HG02763 (cell line): ENCODE measurements at regions not wholly inside any gene's neighbourhood (a gene's known extent, or its start where the extent isn't known, plus 50 kb on each side); places are given as distances from the start of the nearest gene placed in this dataset.
"Not testable (repeated sequence)": the region's sequence is repeated elsewhere in the genome, so short reads cannot be mapped to it uniquely, and the experiment has no call there.

Experiments
- ATAC-seq: cut with Tn5 transposase; IDR thresholded peaks from one replicate; pipeline ENCODE4 v1.9.1; 2021; ENCODE audit warnings: mild to moderate bottlenecking, moderate library complexity; ENCODE audit not compliant: unreplicated experiment

DNA sequence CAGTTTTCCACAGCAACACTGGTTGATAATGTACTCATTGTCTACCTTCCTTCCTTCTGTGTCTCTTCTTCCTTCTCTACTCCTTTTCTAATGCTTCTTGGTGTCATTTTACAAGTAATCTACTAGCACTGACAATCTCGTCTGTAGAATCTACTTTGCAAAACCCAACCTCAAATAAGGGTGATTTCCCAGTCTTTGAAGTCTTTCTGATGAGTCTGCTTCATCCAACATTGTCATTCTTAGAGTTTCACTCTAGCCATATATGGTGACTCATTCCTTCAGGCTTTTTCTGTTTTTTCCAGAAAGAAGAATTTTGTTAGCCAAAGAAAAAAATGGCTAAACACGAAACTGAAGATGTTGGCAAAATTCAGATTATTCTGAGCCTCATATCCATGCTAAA lies 288.7 kb downstream of the MBD2 start:
- no peak for ATAC-seq

DNA sequence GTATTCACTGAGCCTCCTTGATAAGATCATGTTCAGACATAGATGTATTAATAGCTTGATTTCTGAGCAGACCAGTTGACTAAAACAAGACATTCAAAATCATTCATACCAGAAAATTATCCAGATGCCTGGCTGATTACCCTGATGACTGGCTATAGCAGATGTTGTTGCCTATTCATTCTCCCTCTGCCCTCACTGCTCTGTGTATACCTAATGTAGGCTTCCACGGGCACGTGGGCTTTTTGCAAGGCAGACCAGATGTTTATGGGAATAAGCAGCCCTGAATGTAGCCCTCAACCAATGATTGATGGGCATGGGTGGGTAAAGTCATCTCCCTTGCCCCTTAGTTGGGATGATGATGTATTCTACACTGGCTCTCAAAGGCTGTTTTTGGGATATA lies 289.1 kb downstream of the MBD2 start:
- no peak for ATAC-seq

DNA sequence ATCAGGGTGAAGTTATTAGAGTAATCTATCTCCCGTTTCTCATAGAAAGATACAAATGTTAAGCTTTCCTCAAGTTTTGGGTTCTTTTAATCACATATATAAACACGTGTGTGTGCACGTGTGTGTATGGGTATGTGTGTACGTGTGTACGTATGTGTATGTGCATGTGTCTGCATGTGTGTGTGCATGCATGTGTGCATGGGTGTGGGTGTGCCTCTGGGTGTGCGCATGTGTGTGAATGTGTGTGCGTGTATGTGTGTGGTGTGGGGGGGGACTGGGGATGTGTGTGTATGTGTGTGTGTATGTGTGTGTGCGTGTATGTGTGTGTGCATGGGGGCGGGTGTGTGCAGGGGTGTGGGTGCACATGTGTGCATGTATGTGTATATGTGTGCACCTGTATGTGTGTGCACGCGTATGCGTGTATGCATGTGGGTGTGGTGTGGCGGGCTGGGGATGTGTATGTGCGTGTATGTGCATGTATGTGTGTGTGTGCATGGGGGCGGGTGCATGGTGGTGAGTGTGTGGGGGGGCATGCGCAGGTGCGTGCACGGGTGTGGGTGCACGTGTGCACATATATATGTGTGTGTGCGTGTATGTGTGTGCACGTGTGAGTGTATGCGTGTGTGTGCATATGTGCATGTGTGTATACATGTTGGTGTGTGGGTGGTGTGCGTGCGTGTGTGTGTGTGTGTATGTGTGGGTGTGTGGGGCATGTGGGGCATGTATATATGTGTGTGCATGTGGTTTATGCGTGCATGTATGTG lies 304.0 kb downstream of the MBD2 start:
- ATAC-seq = no peak

DNA sequence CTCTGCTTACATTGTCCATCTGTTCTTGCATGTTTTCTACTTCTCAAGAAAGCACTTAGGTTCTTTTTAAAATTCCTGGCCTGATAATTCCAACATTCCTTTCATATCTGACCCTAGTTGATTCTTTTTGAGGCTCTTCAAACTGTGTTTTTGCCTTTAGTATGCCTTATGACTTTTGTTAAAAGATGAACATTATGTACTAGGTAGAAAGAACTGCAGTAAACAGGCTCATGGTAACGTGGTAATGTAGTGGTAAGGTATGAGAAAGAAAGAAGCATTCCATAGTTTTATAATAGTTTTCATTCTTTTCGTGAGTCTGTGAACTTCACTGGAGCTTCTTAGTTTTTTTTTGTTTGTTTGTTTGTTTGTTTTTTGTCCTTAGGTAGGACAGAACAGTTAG lies 306.4 kb downstream of the MBD2 start:
- ATAC-seq = no peak

DNA sequence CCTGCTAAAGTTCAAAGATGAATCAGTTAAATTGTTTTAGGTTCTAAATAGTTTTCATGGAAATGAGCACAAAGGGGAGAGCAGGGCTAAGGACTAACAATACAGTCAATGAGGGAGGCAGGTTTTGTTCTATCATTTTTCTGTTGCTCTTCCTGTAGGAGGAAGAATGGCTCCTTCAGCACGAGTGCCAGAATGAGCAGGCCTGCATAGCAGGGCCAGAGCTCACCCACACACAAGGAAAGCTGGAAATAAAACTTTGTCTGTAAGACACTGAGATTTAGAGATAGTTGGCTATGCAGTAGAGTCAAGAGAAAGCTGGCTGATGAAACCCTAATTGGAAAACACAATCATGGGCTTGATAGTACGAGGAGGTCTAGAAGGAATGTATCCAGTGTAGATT lies 313.3 kb downstream of the MBD2 start:
- ATAC-seq = no peak

DNA sequence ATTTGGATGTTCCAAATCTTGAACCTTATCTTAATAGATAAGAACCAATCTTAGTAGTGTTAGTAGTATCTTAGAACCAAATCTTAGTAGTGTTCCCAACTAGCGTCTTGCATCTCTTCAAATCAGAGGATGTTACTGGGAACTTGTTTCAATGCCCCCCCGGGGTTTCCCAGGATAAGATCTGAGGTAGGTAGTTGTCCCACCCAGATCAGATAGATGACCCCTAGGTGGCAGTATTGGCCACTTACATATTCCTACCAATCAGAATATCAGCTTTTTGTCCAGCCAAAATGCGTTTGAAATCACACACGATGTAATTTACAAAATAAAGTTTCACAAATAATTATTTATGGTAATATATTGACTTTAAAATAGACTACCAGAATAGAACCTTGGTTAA lies 314.8 kb downstream of the MBD2 start:
- ATAC-seq = no peak

DNA sequence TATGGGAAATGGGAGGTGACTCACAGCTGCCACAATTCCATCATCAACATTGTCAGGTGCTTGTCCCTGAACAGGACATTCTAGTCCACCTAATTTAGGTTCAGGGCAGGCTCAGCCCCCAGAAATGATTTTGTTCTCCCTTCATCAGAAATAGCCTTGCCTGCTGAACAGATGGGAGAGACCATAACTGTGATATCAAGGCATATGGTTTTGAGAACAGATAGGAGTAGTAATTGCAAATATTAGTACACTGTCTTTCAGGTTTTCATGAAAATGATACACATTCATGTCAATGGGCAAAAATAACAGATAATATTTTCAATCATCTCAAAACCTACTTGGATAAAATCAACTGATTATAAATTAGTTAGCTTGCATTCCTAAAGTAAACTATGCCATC lies 316.5 kb downstream of the MBD2 start:
- ATAC-seq = no peak

DNA sequence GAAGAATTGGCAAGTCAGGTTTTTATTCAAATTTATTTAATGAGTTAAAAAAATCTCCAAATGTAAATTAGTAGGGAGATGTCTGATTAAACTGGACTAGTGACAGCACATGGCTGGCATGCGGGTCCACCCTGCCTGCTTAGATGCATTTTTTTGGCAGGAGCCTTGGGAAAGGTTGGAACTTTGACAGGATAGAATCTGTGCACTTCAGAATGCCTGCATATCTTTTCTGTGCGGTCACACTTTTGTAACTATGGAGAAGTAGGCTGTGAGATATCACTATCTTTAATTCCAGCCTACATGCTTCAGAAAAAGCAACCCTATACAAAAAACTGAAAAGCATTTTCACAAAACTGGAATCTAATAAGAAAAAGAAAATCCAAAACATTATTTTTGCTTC lies 317.8 kb downstream of the MBD2 start:
- ATAC-seq = no peak

DNA sequence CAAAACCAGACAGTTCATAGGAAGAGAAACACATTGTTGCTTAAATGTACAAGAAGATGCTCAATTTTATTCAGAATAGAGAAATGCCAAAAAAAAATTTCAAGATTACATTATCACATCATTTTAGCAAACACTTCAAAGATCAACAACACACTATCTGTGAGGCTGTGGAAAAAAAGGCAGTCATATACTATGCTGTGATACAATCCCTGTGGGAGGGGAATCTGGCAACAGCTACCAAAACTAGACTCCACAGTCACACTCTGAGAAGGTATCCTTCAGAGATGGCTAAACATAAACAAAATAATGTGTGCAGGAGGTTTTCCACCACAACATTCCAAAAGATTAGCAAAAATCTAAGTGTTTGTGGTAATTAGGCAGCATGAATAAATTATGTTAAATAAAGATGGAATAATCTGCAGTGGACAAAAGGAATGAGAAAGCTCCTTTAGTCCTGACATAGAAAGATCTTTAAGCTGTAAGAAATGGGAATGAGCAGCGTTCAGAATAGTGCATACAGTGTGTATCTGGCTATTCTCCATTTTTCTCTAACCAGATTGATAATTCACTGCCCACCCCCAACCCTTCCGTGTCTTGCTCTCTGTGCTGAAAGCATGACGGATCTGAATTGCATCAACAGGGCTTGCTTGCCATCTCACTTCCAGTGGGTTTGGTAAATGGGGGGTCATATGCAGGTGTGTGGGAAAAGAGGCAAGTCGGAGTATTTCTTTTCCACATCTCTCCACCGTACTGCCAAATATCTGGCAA lies 329.6 kb downstream of the MBD2 start:
- no peak for ATAC-seq

DNA sequence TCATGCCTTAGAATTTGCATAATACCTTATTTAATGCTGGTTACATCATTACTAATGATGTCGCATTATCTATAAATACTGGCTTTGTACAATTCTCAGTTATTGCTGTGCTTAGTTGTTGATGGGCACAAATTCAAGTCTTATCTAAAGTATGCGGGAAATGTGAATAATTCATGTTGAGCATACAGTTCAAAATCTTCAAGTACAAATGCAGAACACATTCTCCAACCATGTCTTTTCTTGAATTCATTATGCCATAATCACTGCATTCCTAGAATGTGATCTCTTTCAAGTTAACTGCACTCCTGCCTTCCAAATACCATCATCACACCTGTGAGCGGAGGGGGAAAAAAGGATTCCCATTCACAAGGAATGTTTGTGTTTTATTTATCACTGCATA lies 337.0 kb downstream of the MBD2 start:
- no peak for ATAC-seq

DNA sequence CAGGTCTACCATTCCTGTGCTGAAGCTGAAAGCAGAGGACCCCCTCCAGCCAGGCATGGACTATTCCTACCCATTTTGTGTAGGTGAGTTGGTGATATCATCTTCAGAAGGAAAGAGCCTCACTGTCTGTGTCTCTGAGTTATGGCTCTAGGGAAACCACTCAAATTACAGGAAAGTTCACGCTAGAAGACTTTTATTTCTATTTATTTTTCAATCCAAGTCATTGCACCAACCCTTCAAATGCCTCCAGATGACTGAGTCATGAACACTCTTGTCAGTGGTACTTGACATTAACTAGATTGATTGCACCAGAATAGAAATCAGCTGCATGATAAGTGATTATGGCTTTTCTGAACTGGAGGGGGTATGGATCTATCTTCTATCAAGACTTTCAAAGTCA lies 338.4 kb downstream of the MBD2 start:
- ATAC-seq = no peak

DNA sequence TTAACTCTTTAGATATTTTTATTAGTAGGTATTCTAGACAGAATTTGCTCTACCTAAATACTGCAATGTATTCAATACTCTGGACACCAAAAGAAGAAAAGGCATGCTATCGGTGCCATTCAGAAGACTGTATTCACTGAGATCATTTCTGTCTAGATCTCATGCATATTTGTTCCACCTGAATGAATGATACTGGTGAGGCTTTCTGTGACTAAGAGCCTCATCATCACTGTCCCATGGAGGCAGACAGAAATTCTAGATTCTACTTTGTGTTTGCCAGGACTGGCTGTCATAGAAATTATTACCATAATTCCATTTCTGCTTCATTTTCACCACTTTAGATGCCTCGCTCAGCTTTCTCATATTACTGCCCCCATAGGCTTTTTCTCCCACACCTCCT lies 340.7 kb downstream of the MBD2 start:
- no peak for ATAC-seq

DNA sequence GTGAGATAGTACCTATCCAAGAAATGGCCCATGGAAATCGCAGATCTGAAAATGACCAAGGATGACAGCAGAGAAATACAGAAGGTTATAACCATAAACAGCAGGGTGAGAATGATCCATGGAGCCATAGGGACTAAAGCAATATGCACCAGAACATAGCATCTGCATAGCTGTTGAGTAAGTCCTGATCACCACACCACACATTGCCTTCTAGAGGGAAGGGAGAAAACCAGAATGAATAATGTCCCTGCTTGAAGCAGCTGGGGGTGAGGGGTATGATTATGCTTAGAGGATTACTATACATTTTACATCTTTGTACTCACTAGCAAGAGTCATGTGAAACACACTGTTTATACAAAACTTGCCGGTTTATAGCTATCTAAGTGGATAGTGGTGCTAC lies 350.4 kb downstream of the MBD2 start:
- no peak for ATAC-seq

DNA sequence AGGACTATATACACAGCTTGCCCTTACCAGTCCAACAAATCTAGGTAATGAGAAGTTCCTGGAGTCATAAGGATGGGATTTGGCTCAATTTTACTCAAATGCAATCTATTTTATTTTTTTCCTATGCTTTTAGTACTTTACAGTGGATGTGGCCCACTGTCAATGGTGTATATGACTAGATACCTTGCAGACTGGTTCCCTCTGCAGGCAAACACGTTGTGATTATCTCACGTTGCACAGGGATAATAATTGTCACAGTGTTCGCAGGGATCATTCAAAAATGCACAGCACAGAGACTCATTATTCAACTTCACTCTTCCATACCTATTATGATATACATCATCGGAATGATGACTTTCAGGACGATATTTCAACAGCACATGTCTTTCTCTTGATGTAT lies 359.7 kb downstream of the MBD2 start:
- ATAC-seq = no peak

DNA sequence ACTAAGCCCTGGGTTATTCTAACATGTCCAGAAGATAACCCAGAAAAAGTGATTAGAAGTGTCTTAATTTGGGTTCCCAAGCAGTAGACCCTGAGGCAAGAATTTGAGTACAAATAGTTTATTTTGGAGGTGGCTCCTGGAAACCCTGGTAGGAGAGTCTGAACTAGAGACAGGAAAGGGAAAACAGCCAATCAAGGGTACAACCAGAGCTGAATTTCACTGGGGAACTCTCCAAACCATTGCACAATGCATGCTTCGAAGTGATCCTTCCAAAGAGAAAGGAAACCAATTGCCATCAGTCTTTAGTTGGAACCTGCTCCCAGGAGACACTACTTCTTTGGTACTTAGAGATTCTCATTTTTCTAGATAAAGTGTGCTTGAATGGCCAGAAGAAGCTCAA lies 361.5 kb downstream of the MBD2 start:
- no peak for ATAC-seq

DNA sequence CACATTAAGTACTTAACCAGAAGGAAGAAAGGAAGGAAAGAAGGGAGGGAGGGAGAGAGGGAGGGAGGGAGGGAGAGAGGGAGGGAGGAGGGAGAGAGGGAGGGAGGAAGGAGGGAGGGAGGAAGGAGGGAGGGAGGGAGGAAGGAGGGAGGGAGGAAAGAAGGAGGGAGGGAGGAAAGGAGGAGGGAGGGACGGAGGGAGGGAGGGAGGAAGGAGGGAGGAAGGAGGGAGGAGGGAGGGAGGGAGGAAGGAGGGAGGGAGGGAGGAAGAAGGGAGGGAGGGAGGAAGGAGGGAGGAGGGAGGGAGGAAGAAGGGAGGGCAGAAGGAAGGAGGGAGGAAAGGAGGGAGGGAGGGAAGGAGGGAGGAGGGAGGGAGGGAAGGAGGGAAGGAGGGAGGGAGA lies 363.3 kb downstream of the MBD2 start:
- no peak for ATAC-seq

DNA sequence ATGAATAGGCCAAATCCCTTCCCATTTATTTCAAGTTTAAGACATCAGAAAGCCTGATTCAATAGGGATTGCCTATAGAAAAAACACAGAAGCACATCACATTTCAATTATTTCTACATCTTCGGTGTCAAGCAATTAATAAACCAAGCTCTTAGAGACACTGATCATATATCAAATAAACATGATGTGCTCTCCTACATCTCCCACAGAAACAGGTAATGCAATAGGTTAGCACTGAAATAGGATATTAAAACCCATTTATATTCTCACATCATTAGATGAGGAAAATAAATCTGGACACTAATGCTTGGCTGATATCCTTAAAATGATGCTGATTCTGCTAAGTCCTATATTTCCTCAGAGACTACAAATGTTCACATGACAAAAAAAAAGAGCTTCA lies 364.7 kb downstream of the MBD2 start:
- no peak for ATAC-seq

DNA sequence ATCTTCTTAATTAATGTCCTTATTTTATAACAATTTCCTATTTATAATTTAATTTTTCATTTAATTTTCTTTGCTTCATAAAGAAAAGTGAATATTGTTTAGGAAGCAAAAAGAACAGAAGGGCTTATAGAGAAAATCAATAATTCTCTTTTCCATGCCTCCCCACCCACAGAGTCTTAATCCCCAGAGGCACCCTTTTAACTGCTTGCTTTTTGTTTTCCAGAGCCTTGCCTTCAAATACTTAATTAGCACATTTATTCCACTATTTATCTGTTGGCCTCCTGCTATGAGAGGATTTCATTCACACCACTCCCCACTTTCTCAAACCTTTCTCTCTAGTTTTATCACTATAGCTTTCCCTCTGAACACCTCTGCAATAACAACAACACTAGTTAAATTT lies 373.6 kb downstream of the MBD2 start:
- no peak for ATAC-seq

DNA sequence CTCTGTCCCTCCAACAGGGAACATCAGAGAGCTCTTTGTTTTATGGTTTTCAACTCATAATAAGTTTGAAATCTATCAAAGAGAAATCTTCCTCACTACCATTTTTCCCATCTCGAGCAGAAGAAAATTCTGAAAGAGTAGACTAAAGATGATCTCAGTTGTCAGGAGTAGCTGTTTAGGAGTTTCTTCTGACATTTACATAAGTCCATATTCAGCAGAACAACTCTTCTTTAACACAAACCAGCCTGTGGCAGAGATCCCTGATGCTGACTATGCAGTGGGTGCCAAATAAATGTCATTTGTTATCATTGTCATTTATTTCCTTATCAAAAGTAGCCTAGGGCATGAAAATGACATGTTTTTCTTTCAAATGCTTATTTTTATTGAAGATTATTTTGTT lies 380.7 kb downstream of the MBD2 start:
- no peak for ATAC-seq

DNA sequence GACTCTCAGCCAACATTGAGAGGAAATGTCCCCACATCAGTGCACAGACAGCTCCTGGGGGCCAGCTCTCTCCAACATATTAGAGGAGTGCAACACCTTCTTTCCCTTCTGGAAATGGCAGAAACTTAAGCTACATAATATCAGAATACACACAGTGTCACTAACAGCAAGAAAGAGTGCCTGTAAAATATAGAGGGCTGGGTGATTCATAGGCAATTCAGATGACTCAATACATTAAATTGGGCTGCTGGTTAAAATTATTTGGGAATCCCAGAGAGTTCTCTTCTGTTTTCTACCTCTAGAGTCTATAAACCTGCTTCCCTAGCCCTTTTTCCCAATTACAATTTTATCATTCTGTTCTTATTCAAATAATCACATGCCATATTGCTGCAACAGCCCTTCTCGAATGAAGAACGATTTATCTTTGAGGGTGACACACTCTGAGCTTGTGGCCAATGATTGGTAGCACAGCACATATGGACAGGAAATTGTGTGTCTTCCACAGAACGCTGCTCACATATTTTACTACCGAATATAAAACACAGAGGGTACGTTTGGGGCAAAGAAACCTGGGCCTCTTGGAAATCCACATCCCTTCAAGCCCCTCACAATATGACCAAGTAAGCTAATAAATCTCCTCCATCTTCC lies 381.2 kb downstream of the MBD2 start:
- no peak for ATAC-seq

DNA sequence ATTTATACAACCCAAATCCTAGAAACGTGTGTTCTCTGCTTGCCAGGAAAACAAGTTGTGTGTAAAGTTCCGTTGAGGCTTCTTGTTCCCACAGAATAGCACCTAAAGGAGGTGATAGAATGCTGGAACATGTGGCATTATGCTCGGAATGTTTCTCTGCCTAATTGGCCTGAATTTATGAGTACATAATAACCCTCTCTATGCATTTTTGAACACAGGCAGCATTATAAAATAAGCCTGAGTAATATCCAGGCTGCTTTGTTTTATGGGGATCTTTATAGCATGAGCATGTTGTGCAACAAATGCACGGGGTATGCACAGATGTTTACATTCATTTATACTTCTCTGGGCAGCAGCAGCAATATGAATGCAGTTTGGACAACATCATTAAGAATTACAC lies 385.7 kb downstream of the MBD2 start:
- no peak for ATAC-seq

DNA sequence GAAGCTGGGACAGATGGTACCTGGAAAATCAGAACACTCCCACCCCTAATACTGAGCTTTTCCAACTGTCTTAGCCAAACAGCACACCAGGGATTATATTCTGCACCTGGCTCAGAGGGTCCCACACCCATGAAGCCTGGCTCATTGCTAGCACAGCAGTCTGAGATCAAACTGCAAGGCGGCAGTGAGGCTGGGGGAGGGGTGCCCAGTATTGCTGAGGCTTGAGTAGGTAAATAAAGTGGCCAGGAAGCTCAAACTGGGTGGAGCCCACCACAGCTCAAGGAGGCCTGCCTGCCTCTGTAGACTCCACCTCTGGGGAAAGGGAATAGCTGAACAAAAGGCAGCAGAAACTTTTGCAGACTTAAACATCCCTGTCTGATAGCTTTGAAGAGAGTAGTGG lies 403.3 kb downstream of the MBD2 start:
- ATAC-seq = not testable (repeated sequence)
